KOPT-K1 (cell line): ENCODE measurements at regions not wholly inside any gene's neighbourhood (a gene's known extent, or its start where the extent isn't known, plus 50 kb on each side); places are given as distances from the start of the nearest gene placed in this dataset.

Source experiments
- H3K27ac ChIP-seq: fragments of 200-600 bp; sonication (generic); 2 replicates; pipeline ENCODE4 v1.5.1; 2016; ENCODE audit warnings: antibody characterized with exemption, mild to moderate bottlenecking, low read depth, low read length; ENCODE audit not compliant: poor library complexity, severe bottlenecking
- H3K36me3 ChIP-seq: fragments of 200-600 bp; sonication (generic); 2 replicates; pipeline ENCODE4 v1.5.1; 2017; ENCODE audit warnings: antibody characterized with exemption, mild to moderate bottlenecking, low read length, moderate library complexity; ENCODE audit not compliant: insufficient read depth
- H3K9me3 ChIP-seq: fragments of 200-600 bp; sonication (generic); 2 replicates; pipeline ENCODE4 v1.5.1; 2017; ENCODE audit warnings: antibody characterized with exemption, low read length, mild to moderate bottlenecking; ENCODE audit not compliant: insufficient read depth, poor library complexity, severe bottlenecking

GRCh38 chr3:111244760-111245159 is 173.1 kb downstream of the NECTIN3 start:
- no peak overlapping the region for H3K27ac ChIP-seq
- H3K9me3 ChIP-seq, result peaks cover 23% of the 10 kb centered on the region
- H3K36me3 ChIP-seq, result no peaks in the 10 kb centered on the region

- Histone ChIP-seq H3K9me3 (peaks cover 15% of the 10 kb centered on the region), H3K27ac (no peak overlapping the region), H3K36me3 (no peaks in the 10 kb centered on the region)
Measured at GRCh38 chr3:111246967-111247760, 175.5 kb downstream of the NECTIN3 start.

GRCh38 chr3:111248406-111248805 is 176.8 kb downstream of the NECTIN3 start:
- Histone ChIP-seq H3K27ac (no peak overlapping the region), H3K36me3 (no peaks in the 10 kb centered on the region), H3K9me3 (peaks cover 3% of the 10 kb centered on the region)

GRCh38 chr3:111249421-111249820 is 177.8 kb downstream of the NECTIN3 start:
- Histone ChIP-seq H3K36me3 (no peaks in the 10 kb centered on the region), H3K9me3 (no peaks in the 10 kb centered on the region), H3K27ac (no peak overlapping the region)

- no peaks in the 10 kb centered on the region for H3K36me3 ChIP-seq
- H3K9me3 ChIP-seq, result no peaks in the 10 kb centered on the region
- H3K27ac ChIP-seq, result no peak overlapping the region
Measured at GRCh38 chr3:111252779-111253178, 181.2 kb downstream of the NECTIN3 start.

GRCh38 chr3:111253733-111254132 is 182.1 kb downstream of the NECTIN3 start:
- no peaks in the 10 kb centered on the region for H3K9me3 ChIP-seq
- peak overlapping the region; percentile 46 for H3K27ac ChIP-seq
- H3K36me3 ChIP-seq, result no peaks in the 10 kb centered on the region

GRCh38 chr3:111260878-111261277 is 189.3 kb downstream of the NECTIN3 start:
- Histone ChIP-seq H3K27ac (no peak overlapping the region), H3K36me3 (no peaks in the 10 kb centered on the region), H3K9me3 (no peaks in the 10 kb centered on the region)

- Histone ChIP-seq H3K27ac (no peak overlapping the region), H3K36me3 (no peaks in the 10 kb centered on the region), H3K9me3 (peaks cover 8% of the 10 kb centered on the region)
Measured at GRCh38 chr3:111269777-111270176, 198.2 kb downstream of the NECTIN3 start.

GRCh38 chr3:111277226-111277625 is 205.6 kb downstream of the NECTIN3 start:
- H3K27ac ChIP-seq, result peak overlapping the region; percentile 62
- H3K36me3 ChIP-seq, result no peaks in the 10 kb centered on the region
- H3K9me3 ChIP-seq, result no peaks in the 10 kb centered on the region

- Histone ChIP-seq H3K27ac (peak overlapping the region; percentile 62), H3K36me3 (no peaks in the 10 kb centered on the region)
Measured at GRCh38 chr3:111278959-111279358, 207.3 kb downstream of the NECTIN3 start.

GRCh38 chr3:111282024-111282423 is 210.4 kb downstream of the NECTIN3 start:
- Histone ChIP-seq H3K36me3 (no peaks in the 10 kb centered on the region), H3K9me3 (no peaks in the 10 kb centered on the region), H3K27ac (peak overlapping the region; percentile 68)

More at GRCh38 chr3:111278959-111279358, 207.3 kb downstream of the NECTIN3 start:
- no peaks in the 10 kb centered on the region for H3K9me3 ChIP-seq

GRCh38 chr3:111283165-111283564 is 211.5 kb downstream of the NECTIN3 start:
- Histone ChIP-seq H3K9me3 (no peaks in the 10 kb centered on the region), H3K36me3 (no peaks in the 10 kb centered on the region), H3K27ac (peak overlapping the region; percentile 68)

GRCh38 chr3:111284503-111285183 is 213.0 kb downstream of the NECTIN3 start:
- no peaks in the 10 kb centered on the region for H3K9me3 ChIP-seq
- no peaks in the 10 kb centered on the region for H3K36me3 ChIP-seq
- H3K27ac ChIP-seq, result peak overlapping the region; percentile 68

GRCh38 chr3:111285184-111285538 is 213.5 kb downstream of the NECTIN3 start:
- no peaks in the 10 kb centered on the region for H3K9me3 ChIP-seq
- peak overlapping the region; percentile 68 for H3K27ac ChIP-seq
- H3K36me3 ChIP-seq, result no peaks in the 10 kb centered on the region

- peak overlapping the region; percentile 68 for H3K27ac ChIP-seq
- no peaks in the 10 kb centered on the region for H3K36me3 ChIP-seq
- H3K9me3 ChIP-seq, result no peaks in the 10 kb centered on the region
Measured at GRCh38 chr3:111285694-111286093, 214.1 kb downstream of the NECTIN3 start.

GRCh38 chr3:111286746-111287145 is 215.1 kb downstream of the NECTIN3 start:
- Histone ChIP-seq H3K9me3 (no peaks in the 10 kb centered on the region), H3K27ac (no peak overlapping the region), H3K36me3 (no peaks in the 10 kb centered on the region)
